ENCODE measurements at regions not wholly inside any gene's neighbourhood (a gene's known extent, or its start where the extent isn't known, plus 50 kb on each side); places are given as distances from the start of the nearest gene placed in this dataset.

- Histone ChIP-seq H3K27me3 (no peaks in the 10 kb centered on the region), H3K27ac (no peak overlapping the region), H3K9me3 (no peaks in the 10 kb centered on the region), H3K4me1 (no peaks in the 10 kb centered on the region), H3K36me3 (no peaks in the 10 kb centered on the region), H3K4me3 (no peak overlapping the region)
- TF ChIP-seq CTCF (IDR thresholded peaks at IDR 0.05), result no peak
- ATAC-seq (no peak), DNase-seq (no peak)
- intact Hi-C loops (cut with DNase I), result no loop called here
These were observed 118.2 kb downstream of the PCDH7 start for GRCh38 chr4:30838331-30838730.

GRCh38 chr4:30839583-30840520, 119.7 kb downstream of the PCDH7 start:
- Histone ChIP-seq H3K4me3 (no peak overlapping the region), H3K27ac (no peak overlapping the region), H3K4me1 (no peaks in the 10 kb centered on the region), H3K9me3 (no peaks in the 10 kb centered on the region), H3K27me3 (no peaks in the 10 kb centered on the region), H3K36me3 (no peaks in the 10 kb centered on the region)
- no peak for TF ChIP-seq CTCF (IDR thresholded peaks at IDR 0.05)
- no peak for ATAC-seq
- intact Hi-C loops (cut with DNase I), result no loop called here
- no peak for DNase-seq

- no peaks in the 10 kb centered on the region for H3K4me1 ChIP-seq
- H3K27me3 ChIP-seq, result no peaks in the 10 kb centered on the region
- DNase-seq (no peak), ATAC-seq (no peak)
- H3K36me3 ChIP-seq, result no peaks in the 10 kb centered on the region
- H3K27ac ChIP-seq, result no peak overlapping the region
- TF ChIP-seq CTCF (IDR thresholded peaks at IDR 0.05), result no peak
- no peak overlapping the region for H3K4me3 ChIP-seq
- H3K9me3 ChIP-seq, result no peaks in the 10 kb centered on the region
- intact Hi-C loops (cut with DNase I), result no loop called here
These were observed 120.4 kb downstream of the PCDH7 start for GRCh38 chr4:30840571-30840970.

- DNase-seq, result no peak
- no peaks in the 10 kb centered on the region for H3K4me1 ChIP-seq
- H3K27me3 ChIP-seq, result no peaks in the 10 kb centered on the region
- TF ChIP-seq CTCF (IDR thresholded peaks at IDR 0.05), result no peak
- H3K9me3 ChIP-seq, result no peaks in the 10 kb centered on the region
- intact Hi-C loops (cut with DNase I), result no loop called here
- H3K27ac ChIP-seq, result no peak overlapping the region
- no peak overlapping the region for H3K4me3 ChIP-seq
- no peaks in the 10 kb centered on the region for H3K36me3 ChIP-seq
- no peak for ATAC-seq
These were observed 122.0 kb downstream of the PCDH7 start for GRCh38 chr4:30842142-30842541.

- no peak overlapping the region for H3K4me3 ChIP-seq
- no peak overlapping the region for H3K27ac ChIP-seq
- no peaks in the 10 kb centered on the region for H3K36me3 ChIP-seq
- H3K27me3 ChIP-seq, result no peaks in the 10 kb centered on the region
- no peak for ATAC-seq
- no peaks in the 10 kb centered on the region for H3K9me3 ChIP-seq
- intact Hi-C loops (cut with DNase I), result no loop called here
- no peaks in the 10 kb centered on the region for H3K4me1 ChIP-seq
- no peak for TF ChIP-seq CTCF (IDR thresholded peaks at IDR 0.05)
- no peak for DNase-seq
These were observed 122.5 kb downstream of the PCDH7 start for GRCh38 chr4:30842689-30843088.
